ENCODE measurements at regions not wholly inside any gene's neighbourhood (a gene's known extent, or its start where the extent isn't known, plus 50 kb on each side); places are given as distances from the start of the nearest gene placed in this dataset.

DNA sequence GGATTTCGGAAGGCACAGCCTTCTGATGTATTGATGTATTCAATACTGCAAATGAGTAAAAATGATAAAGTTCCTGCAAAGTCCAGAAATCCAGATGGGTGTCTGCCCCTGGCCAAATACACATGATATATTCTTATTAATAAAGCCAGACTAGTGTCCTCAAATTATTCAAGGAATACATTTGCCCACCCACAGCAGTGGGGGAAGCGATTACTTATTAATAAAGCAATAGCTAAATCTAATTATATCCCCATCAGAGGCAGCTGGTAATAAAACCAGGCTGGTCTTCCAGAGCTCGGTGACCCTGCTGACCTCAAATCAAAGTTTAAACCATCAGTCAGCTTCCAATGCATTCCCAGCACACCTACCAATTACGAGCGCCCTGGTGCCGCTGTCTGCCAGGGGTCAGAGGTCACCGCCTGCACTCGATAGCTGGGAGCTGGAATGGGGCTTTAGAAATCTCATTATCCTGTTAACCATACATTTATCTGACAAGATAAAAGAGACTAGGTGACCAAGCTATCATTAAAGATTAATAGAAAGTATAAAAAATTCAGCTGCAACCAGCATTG is 330.3 kb downstream of the UACA start:
- DNase-seq (ENCODE audit: low read depth in 4 of 4, low spot score in 3 of 4), result no peak

DNA sequence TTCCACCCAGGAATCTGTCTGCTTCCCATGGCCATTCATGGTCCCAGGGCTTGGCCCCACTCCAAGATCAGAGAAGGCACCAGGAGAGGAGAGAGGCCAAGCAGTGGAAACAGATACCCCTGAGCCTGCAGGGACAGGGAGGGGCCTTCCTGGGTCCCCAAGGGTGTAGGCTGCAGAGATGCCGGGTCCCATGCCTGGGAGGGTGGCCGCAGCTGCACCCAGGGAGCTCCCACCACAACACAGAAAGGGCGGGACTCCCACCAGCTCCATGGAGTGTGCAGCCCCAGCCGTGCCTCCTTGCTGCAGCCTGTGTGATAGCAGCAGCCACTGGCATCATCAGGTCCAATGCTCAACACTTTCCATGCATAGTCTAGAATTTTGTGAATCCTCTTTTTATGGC is 331.5 kb downstream of the UACA start:
- no peak for DNase-seq (ENCODE audit: low read depth in 4 of 4, low spot score in 3 of 4)

- no peak for DNase-seq (ENCODE audit: low read depth in 4 of 4, low spot score in 3 of 4)
These were observed 332.4 kb upstream of the TLE3 start for GRCh38 chr15:70430069-70430468.

DNA sequence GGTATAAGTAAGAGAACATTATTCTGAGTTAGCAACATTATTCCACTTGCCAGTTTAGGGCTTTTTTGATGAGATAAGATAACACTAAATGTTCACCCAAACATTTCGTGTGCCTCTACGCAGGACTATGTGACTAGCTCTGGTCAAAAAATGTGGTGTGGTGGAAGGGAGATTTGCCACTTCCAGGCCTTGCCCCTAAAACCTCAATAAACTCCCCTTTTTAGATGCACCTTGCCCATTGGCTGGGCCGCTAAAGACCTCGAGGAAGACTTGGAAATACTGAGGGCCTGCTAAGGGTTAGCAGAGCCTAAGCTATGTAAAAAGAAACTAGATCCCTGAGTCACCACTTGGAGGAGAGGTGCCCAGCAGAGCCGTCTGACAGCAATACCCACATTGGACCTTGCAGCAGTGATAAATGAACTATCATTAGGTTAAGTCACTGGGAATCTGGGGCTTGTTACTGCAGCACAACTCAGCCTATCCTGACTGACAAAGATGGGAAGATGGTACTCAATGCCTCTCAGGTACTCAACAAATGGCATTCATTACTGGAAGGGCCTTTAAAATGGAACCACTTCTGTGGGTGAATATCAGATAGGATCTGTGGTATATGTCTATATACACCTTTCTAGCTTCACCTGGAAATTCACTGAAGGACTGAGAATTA is 331.5 kb upstream of the TLE3 start:
- no peak for DNase-seq (ENCODE audit: low read depth in 4 of 4, low spot score in 3 of 4)

DNA sequence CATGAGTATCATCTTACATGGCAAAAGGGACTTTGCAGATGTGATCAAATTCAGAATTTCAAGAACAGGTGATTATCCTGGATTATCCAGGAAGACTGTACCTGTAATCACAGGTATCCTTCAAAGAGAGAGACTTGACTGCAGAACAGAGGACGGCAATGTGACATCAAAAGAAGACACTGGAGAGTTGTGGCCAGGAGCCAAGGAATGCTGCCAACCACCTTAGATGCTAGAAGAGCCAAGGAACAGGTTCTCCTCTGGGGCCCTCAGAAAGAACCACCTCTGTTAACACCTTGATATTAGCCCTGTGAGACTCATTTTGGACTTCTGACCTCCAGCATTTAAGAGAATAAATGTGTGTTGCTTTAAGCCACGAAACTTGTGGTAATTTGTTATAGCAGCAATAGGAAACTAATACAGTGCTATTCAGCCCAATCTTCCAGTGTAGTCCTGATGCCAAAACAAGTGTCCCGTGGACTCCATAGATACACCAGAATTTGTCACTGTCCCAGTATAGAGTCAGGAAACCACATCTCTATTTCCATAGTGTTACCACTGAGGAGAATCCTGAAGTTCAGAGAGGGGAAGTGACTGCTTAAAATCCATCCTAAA is 330.6 kb upstream of the TLE3 start:
- DNase-seq (ENCODE audit: low read depth in 4 of 4, low spot score in 3 of 4), result no peak

GRCh38 chr15:70427167-70428120 is 329.7 kb upstream of the TLE3 start:
- no peak for DNase-seq (ENCODE audit: low read depth in 4 of 4, low spot score in 3 of 4)

DNA sequence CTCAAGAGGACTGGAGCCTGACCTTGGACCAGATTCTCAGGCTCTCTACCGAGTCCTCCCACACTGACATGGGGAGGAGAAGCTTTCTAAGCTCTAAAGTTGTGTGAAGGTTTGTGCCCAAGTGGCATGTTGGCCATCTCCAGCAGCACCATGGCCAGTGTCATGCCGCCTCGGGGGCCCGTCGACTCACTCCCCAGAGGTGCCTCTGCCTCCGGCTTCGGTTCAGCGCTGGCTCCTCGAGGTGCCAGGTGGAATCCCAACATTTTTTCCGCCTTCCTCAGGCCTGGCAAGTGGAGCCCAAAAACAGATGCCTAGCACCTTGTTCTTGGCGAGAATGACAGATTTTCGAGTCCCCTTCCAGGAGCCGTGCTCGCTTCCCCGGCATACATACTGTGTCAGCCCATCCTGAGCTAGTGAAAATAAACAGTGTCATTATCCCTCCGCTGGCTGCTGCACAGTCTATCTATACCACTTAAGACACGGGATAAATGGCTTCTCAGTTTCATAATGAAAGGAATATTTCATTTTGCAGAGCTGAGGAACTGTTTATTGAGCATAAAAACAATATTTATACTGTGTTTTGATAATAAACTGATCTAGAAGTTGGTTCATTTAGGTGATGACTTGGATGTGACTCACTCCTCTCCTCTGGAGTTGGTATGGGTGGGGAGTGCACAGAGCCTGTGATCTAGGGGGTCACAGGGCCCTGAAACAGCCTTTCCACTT is 328.5 kb upstream of the TLE3 start:
- DNase-seq (ENCODE audit: low read depth in 4 of 4, low spot score in 3 of 4), result no peak

GRCh38 chr15:70424937-70425411 is 327.3 kb upstream of the TLE3 start:
- no peak for DNase-seq (ENCODE audit: low read depth in 4 of 4, low spot score in 3 of 4)

DNA sequence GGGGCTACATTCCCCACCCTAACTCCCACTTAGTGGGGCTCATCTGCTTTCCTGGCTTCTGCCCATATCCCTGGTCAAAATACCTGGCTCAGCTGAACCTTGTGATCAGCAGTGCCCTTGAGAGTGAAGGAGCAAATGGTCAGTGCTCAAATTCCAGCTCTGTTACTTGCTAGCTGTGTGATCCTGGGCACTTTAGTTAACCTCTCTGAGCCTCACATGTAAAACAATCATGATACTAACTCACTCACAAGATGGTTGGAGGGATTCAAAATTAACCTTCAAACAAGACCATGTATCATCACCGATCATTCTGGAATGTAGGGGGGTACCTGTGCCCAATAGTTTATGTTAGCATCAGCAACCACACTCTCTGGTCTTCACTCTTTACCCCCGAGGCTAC is 325.6 kb upstream of the TLE3 start:
- no peak for DNase-seq (ENCODE audit: low read depth in 4 of 4, low spot score in 3 of 4)

- DNase-seq (ENCODE audit: low read depth in 4 of 4, low spot score in 3 of 4), result no peak
These were observed 324.6 kb upstream of the TLE3 start for GRCh38 chr15:70422342-70422741.

- no peak for DNase-seq (ENCODE audit: low read depth in 4 of 4, low spot score in 3 of 4)
These were observed 323.3 kb upstream of the TLE3 start for GRCh38 chr15:70420948-70421482.

GRCh38 chr15:70420086-70420947 is 322.6 kb upstream of the TLE3 start:
- DNase-seq (ENCODE audit: low read depth in 4 of 4, low spot score in 3 of 4), result no peak

DNA sequence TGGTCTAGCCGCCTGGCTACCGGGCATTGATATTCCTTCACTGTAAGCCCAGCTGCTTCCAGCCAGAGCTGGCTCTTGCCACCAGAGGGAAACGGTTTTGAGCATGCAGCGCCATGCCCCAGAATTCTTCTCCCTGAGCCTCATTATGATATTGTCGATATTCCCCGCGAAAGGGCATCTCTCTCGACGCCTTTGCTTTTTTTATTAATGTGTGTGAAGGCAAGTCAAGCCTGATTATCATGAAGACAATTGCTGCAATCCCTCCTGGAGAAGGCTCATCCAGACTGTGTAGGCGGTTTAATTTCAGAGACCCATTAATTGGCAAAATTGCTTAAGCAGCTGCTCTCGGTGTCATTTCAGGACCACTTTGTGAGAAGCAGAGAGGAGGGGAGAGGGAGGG is 321.2 kb upstream of the TLE3 start:
- DNase-seq (ENCODE audit: low read depth in 4 of 4, low spot score in 3 of 4), result no peak

DNA sequence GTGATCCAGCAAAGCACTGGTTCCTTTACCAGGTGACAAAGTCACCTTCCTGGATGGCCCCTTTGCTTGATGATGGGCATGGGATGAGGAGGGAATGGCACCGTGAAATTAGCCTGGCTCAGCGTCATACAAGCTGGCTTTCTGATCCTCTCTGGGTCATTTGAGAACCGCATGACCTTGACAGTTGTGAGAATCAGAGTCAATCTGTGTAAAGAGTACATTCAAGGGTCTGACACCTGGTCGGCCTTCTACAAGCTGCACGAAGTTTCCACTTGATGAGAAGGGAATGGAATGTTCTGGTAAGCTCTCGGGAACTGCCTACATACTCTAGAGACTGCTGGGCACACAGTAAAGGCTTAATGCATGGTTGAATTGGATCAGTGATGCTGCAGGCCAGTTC is 319.8 kb upstream of the TLE3 start:
- DNase-seq (ENCODE audit: low read depth in 4 of 4, low spot score in 3 of 4), result no peak

GRCh38 chr15:70416829-70417228 is 319.1 kb upstream of the TLE3 start:
- DNase-seq (ENCODE audit: low read depth in 4 of 4, low spot score in 3 of 4), result peak in 1 of 4 donors; percentile 25

- DNase-seq (ENCODE audit: low read depth in 4 of 4, low spot score in 3 of 4), result no peak
These were observed 317.7 kb upstream of the TLE3 start for GRCh38 chr15:70415398-70415797.

DNA sequence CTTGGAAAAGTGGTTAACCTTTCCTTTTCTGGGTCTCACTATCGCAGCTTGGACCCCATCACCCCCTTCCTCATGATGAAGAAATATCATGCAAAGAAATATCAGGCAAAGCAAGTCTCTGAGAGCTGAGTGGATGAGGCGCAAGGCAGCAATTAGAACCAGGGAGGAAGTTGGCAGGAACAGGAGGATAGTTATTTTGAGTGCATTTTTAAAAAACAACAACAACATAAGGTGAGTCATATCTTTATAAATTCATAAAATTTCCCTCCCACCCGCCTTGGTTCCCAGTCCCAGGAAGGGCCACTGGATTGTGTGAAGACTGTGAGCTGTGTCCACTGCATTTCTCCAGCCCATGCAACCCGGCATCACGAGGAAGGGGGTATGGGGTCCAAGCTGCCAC is 316.9 kb upstream of the TLE3 start:
- no peak for DNase-seq (ENCODE audit: low read depth in 4 of 4, low spot score in 3 of 4)

GRCh38 chr15:70412794-70413193 is 315.1 kb upstream of the TLE3 start:
- DNase-seq (ENCODE audit: low read depth in 4 of 4, low spot score in 3 of 4), result no peak

- no peak for DNase-seq (ENCODE audit: low read depth in 4 of 4, low spot score in 3 of 4)
These were observed 313.6 kb upstream of the TLE3 start for GRCh38 chr15:70411143-70411863.

Measured in right renal pelvis (tissue), 4 donors.